CD4-positive, alpha-beta T cell (primary cell): ENCODE measurements at regions not wholly inside any gene's neighbourhood (a gene's known extent, or its start where the extent isn't known, plus 50 kb on each side); places are given as distances from the start of the nearest gene placed in this dataset.

ENCODE experiments used
- ATAC-seq: fragments of 200-7000 bp; cut with Tn5 transposase; one replicate; pipeline ENCODE4 v1.10.0; 2022; ENCODE audit warnings: mild to moderate bottlenecking; ENCODE audit not compliant: poor library complexity
- CTCF ChIA-PET: fragments of 350-600 bp; sonication (Branson Sonifier 250); formaldehyde crosslinking; loops from one replicate; lab custom pipeline; 2021; ENCODE audit warnings: antibody characterized with exemption, inconsistent platforms; lab: Charles Lee
- POLR2A ChIA-PET: fragments of 350-600 bp; sonication (Branson Sonifier 250); formaldehyde crosslinking; loops from one replicate; lab custom pipeline; 2021; ENCODE audit warnings: antibody characterized with exemption, inconsistent platforms; lab: Charles Lee
- DNase-seq, 14 experiments: peaks; one replicate each; pipeline ENCODE4 v3.0.0-alpha.2; 2013 to 2020; ENCODE audit warnings: mixed read lengths in 2 of 14
- H3K27ac ChIP-seq, 2 donors: one replicate each; pipeline versions ENCODE4 v1.5.1 to v1.7.0; 2013; ENCODE audit warnings: low read length in 2 of 2, low read depth in 1 of 2, mild to moderate bottlenecking in 1 of 2
- H3K27me3 ChIP-seq, 2 experiments: 1 replicate in 1 of 2; 2 replicates in 1 of 2; pipeline versions ENCODE4 v1.6.1 to v1.7.0; 2013; ENCODE audit warnings: low read length in 2 of 2, control low read depth in 1 of 2, mild to moderate bottlenecking in 1 of 2, moderate library complexity in 1 of 2; ENCODE audit not compliant: insufficient read depth in 2 of 2, control insufficient read depth in 1 of 2
- H3K36me3 ChIP-seq: one replicate; pipeline ENCODE4 v1.6.1; 2013; ENCODE audit warnings: low read length, control low read depth; ENCODE audit not compliant: insufficient read depth
- H3K4me1 ChIP-seq: one replicate; pipeline ENCODE4 v1.6.1; 2013; ENCODE audit warnings: low read length, control low read depth; ENCODE audit not compliant: insufficient read depth
- H3K4me3 ChIP-seq: one replicate; pipeline ENCODE4 v1.5.1; 2013; ENCODE audit warnings: mild to moderate bottlenecking, low read length, moderate library complexity
- H3K9me3 ChIP-seq, 2 experiments: 1 replicate in 1 of 2; 2 replicates in 1 of 2; pipeline versions ENCODE4 v1.6.1 to v1.7.0; 2013; ENCODE audit warnings: low read length in 2 of 2, mild to moderate bottlenecking in 2 of 2, control low read depth in 1 of 2, moderate library complexity in 1 of 2; ENCODE audit not compliant: control insufficient read depth in 1 of 2, insufficient read depth in 1 of 2
- H3K27ac Mint-ChIP-seq: one replicate; pipeline ENCODE4 v1.8.0; 2020; ENCODE audit warnings: mixed read lengths
- H3K27me3 Mint-ChIP-seq: one replicate; pipeline ENCODE4 v1.8.0; 2021; ENCODE audit warnings: mixed read lengths
- H3K36me3 Mint-ChIP-seq: one replicate; pipeline ENCODE4 v1.8.0; 2021; ENCODE audit warnings: low read depth, mixed read lengths
- H3K4me1 Mint-ChIP-seq: one replicate; pipeline ENCODE4 v1.8.0; 2021; ENCODE audit warnings: low read depth, mixed read lengths
- H3K4me3 Mint-ChIP-seq: one replicate; pipeline ENCODE4 v1.8.0; 2020; ENCODE audit warnings: mild to moderate bottlenecking, mixed read lengths
- H3K9me3 Mint-ChIP-seq: one replicate; pipeline ENCODE4 v1.8.0; 2020; ENCODE audit warnings: mixed read lengths
- intact Hi-C, 2 experiments: fragments of 100-400 bp; cut with DNase I in 1 of 2; cut with micrococcal nuclease in 1 of 2; formaldehyde crosslinking; loops; one replicate each; pipeline versions ENCODE4 v1.15.1 to v1.9.0; 2023 to 2025; cut with DNase I, micrococcal nuclease
- TF ChIP-seq, protein P1 (sequence below): fragments of 200-600 bp; IDR thresholded peaks from one replicate; pipeline ENCODE4 v1.8.0; 2022; ENCODE audit warnings: antibody characterized with exemption, mild to moderate bottlenecking

DNA sequence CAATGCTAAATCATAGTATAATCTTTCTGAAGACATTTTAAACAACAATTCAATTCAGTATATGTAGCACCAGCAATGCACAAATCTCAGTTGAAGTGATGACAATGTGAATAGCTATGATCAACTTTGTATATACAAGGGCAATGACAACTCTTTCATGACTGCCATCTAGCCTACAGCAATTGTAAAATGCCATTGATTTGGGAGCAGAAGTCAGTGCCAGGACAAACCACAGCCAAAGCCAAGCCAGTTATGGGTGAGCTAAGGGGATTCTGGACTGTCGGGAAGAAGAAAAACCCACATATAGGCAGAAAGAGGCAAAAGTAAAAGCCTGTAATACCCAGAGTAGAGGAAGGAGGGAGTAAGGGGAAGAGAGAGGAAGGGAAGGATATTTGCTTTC is 238.6 kb downstream of the MID1IP1 start:
- H3K27ac ChIP-seq, result no peak overlapping the region
- Mint-ChIP-seq H3K27me3 (peaks cover 14% of the 10 kb centered on the region), H3K36me3 (no peaks in the 10 kb centered on the region), H3K4me3 (no peak overlapping the region), H3K9me3 (no peaks in the 10 kb centered on the region), H3K27ac (no peak overlapping the region), H3K4me1 (no peaks in the 10 kb centered on the region)
- no peak for DNase-seq
- H3K4me3 ChIP-seq, result no peak overlapping the region
- no peaks in the 10 kb centered on the region for H3K27me3 ChIP-seq
- ChIA-PET POLR2A (no interaction called here), CTCF (no interaction called here)
- no peaks in the 10 kb centered on the region for H3K4me1 ChIP-seq
- ATAC-seq, result no peak
- no peaks in the 10 kb centered on the region for H3K36me3 ChIP-seq
- intact Hi-C loops, result no loop called here
- H3K9me3 ChIP-seq, result no peaks in the 10 kb centered on the region
- TF ChIP-seq, protein P1, sequence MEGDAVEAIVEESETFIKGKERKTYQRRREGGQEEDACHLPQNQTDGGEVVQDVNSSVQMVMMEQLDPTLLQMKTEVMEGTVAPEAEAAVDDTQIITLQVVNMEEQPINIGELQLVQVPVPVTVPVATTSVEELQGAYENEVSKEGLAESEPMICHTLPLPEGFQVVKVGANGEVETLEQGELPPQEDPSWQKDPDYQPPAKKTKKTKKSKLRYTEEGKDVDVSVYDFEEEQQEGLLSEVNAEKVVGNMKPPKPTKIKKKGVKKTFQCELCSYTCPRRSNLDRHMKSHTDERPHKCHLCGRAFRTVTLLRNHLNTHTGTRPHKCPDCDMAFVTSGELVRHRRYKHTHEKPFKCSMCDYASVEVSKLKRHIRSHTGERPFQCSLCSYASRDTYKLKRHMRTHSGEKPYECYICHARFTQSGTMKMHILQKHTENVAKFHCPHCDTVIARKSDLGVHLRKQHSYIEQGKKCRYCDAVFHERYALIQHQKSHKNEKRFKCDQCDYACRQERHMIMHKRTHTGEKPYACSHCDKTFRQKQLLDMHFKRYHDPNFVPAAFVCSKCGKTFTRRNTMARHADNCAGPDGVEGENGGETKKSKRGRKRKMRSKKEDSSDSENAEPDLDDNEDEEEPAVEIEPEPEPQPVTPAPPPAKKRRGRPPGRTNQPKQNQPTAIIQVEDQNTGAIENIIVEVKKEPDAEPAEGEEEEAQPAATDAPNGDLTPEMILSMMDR, result no peak

DNA sequence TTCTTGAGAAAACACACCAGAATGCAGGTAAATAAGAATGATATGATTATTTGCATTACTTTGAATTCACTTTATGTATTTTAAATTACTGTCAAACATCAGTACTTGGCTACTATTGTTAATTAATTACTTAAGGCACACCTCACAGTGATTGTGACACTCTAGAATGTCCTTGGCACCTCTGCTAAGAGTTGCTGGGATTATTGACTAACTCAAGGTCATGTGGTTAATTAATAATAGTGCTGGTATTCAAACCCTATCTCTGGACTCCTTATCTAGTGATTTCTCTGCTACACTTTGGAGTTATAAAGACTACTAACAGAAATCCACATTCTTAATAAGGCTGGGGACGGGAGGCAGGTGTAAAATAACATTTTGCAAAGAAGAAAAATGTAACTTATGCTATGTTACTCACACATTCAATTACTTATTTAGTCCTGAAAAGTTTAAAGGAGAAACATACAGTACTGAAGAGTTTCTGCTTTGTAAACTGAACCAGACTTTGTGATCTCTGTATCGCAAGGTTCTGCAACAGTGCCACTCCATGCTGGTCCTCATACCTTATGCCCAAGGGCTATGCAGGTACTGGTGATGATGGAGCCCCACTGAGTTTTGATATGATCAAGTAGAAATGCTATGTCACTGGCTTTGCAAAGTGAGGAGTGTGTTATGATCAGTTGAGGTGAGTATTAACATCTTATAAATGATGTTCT is 242.7 kb downstream of the MID1IP1 start:
- TF ChIP-seq, protein P1, result no peak

DNA sequence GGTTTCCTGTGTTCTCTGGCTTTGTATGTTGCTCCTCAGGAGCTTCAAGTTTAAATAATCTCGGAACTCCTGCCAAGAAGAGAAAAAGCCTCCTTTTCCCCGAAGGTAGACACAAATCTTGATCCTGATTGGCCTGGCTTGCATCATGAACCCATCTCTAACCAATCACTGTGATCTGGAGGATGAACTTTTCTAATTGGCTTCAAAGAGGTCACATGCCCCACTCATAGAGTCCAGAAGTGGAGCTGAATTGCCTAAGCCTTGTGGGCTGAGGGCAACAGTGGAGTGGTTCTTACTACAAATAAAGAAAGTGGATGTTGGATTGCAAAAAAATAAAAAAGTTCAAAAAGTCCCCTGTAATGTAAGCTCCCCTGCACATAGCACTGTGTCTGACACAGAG is 245.9 kb downstream of the MID1IP1 start:
- Mint-ChIP-seq H3K27ac (no peak overlapping the region), H3K9me3 (no peaks in the 10 kb centered on the region), H3K27me3 (no peaks in the 10 kb centered on the region), H3K36me3 (no peaks in the 10 kb centered on the region), H3K4me3 (no peak overlapping the region), H3K4me1 (no peaks in the 10 kb centered on the region)
- intact Hi-C loops, result no loop called here
- ChIA-PET POLR2A (no interaction called here), CTCF (no interaction called here)
- Histone ChIP-seq H3K27ac (no peak overlapping the region), H3K27me3 (no peaks in the 10 kb centered on the region), H3K4me3 (no peak overlapping the region), H3K9me3 (no peaks in the 10 kb centered on the region), H3K36me3 (no peaks in the 10 kb centered on the region), H3K4me1 (no peaks in the 10 kb centered on the region)
- ATAC-seq (no peak), DNase-seq (no peak)
- TF ChIP-seq, protein P1, result no peak

More for the DNA sequence above, 242.7 kb downstream of the MID1IP1 start:
- Mint-ChIP-seq H3K4me3 (no peak overlapping the region), H3K27ac (no peak overlapping the region), H3K36me3 (no peaks in the 10 kb centered on the region), H3K4me1 (no peaks in the 10 kb centered on the region), H3K9me3 (no peaks in the 10 kb centered on the region), H3K27me3 (no peaks in the 10 kb centered on the region)
- CTCF ChIA-PET, result no interaction called here
- H3K9me3 ChIP-seq, result no peaks in the 10 kb centered on the region
- no peaks in the 10 kb centered on the region for H3K27me3 ChIP-seq
- H3K4me3 ChIP-seq, result no peak overlapping the region
- no peaks in the 10 kb centered on the region for H3K36me3 ChIP-seq
- ATAC-seq (no peak), DNase-seq (no peak)
- intact Hi-C loops, result no loop called here
- no peak overlapping the region for H3K27ac ChIP-seq
- POLR2A ChIA-PET, result no interaction called here
- no peaks in the 10 kb centered on the region for H3K4me1 ChIP-seq
